ENCODE measurements at regions not wholly inside any gene's neighbourhood (a gene's known extent, or its start where the extent isn't known, plus 50 kb on each side); places are given as distances from the start of the nearest gene placed in this dataset.

DNA sequence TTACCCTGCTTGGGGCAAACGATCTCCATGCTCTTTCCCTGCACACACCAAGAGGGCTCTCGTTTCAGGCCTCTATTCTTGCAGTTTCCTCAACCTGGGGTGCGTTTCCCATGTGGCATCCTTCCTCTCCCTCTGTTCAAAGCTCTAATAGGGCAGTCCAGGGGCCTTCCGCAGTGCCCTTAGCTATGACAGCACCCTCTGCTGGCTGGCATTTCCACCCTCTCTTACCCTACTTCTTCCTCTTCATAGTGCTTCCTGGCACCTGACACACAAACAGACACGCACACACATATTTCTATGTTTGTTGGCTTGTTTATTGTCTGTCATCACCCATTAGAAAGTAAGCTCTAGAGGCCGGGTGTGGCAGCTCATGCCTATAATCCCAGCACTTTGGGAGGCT, 294.0 kb downstream of the CLIC5 start:
- no peak overlapping the region for H3K27ac ChIP-seq
- DNase-seq = no peak
- TF ChIP-seq POLR2A (IDR thresholded peaks at IDR 0.05) = no peak
- TF ChIP-seq, protein P1, sequence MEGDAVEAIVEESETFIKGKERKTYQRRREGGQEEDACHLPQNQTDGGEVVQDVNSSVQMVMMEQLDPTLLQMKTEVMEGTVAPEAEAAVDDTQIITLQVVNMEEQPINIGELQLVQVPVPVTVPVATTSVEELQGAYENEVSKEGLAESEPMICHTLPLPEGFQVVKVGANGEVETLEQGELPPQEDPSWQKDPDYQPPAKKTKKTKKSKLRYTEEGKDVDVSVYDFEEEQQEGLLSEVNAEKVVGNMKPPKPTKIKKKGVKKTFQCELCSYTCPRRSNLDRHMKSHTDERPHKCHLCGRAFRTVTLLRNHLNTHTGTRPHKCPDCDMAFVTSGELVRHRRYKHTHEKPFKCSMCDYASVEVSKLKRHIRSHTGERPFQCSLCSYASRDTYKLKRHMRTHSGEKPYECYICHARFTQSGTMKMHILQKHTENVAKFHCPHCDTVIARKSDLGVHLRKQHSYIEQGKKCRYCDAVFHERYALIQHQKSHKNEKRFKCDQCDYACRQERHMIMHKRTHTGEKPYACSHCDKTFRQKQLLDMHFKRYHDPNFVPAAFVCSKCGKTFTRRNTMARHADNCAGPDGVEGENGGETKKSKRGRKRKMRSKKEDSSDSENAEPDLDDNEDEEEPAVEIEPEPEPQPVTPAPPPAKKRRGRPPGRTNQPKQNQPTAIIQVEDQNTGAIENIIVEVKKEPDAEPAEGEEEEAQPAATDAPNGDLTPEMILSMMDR (IDR thresholded peaks at IDR 0.05 in 8 of 11, conservative IDR thresholded peaks at IDR 0.05 in 3 of 11) = no peak
- no peak for TF ChIP-seq POLR2AphosphoS5 (IDR thresholded peaks at IDR 0.05)
- peaks cover 0 to 2% (median 0%) of the 10 kb centered on the region in 6 donors for H3K4me1 ChIP-seq
- intact Hi-C loops (cut with DNase I; ENCODE audit: low total_unique reads) = no loop called here
- H3K9me3 ChIP-seq = peaks cover 0 to 13% (median 6%) of the 10 kb centered on the region in 8 donors
- no peaks in the 10 kb centered on the region for H3K27me3 ChIP-seq (replicated peaks in 1 of 7)
- H3K4me3 ChIP-seq = no peak overlapping the region
- H3K36me3 ChIP-seq = no peaks in the 10 kb centered on the region
- WGBS, 5 donors = 71 to 82% (median 75%) methylated on average over 6 of the region's 6 CpGs

DNA sequence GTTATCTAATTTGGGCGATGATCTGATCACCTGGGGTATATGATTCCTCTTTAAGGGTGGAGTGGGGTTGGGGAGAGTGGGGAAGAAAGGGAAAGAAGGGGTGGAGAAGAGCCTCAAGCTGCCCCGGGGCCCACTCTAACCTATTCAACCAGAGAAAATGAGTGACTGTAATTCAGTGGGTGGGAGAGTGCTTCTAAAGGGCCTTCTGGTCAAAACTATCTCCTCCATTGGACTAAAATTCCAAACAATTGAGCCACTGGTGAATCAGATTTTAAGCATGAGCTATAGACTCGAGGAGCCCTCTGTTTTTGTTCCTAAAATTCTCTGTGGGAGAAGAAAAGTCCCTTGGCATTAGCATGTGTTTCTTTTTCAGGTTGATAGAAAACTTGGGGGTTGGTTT, 296.8 kb downstream of the CLIC5 start:
- intact Hi-C loops (cut with DNase I; ENCODE audit: low total_unique reads) = loop anchor here (5.0 to 10.0 kb wide), 2 partner anchors 1062 to 1244 kb away; no protein-coding TSS in a partner anchor
- no peak for DNase-seq
- Histone ChIP-seq H3K27me3 (replicated peaks in 1 of 7) (peaks cover 0 to 8% (median 0%) of the 10 kb centered on the region in 7 donors), H3K4me1 (peaks cover 0 to 12% (median 5%) of the 10 kb centered on the region in 6 donors), H3K27ac (no peak overlapping the region), H3K4me3 (no peak overlapping the region), H3K36me3 (no peaks in the 10 kb centered on the region), H3K9me3 (peaks cover 0 to 12% (median 6%) of the 10 kb centered on the region in 8 donors)
- TF ChIP-seq, protein P1 (IDR thresholded peaks at IDR 0.05 in 8 of 11, conservative IDR thresholded peaks at IDR 0.05 in 3 of 11) = no peak
- TF ChIP-seq POLR2A (IDR thresholded peaks at IDR 0.05) = no peak
- TF ChIP-seq POLR2AphosphoS5 (IDR thresholded peaks at IDR 0.05) = no peak
- WGBS, 5 donors = 82 to 90% (median 87%) methylated on average over 3 of the region's 3 CpGs

DNA sequence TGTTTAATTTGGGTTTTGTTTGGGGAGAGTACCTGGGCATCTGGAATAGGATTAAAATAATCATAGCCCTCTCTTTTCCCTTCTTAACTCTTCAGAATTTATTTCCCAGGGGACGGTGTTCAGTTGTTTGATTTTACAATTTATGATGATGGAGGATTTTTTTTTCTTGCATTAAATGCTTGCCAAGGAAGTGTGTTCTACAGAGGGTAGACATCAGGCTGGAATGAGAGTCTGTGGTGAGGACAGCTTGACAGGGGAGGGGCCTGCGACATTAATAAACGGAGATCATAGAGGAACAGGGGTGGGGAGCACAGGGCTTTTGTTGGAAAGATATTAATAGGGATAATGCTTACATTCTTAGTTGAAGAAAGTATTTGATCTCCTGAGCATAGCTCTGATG, 297.5 kb downstream of the CLIC5 start:
- peaks cover 0 to 13% (median 0%) of the 10 kb centered on the region in 7 donors for H3K27me3 ChIP-seq (replicated peaks in 1 of 7)
- no peak overlapping the region for H3K27ac ChIP-seq
- no peak overlapping the region for H3K4me3 ChIP-seq
- no peaks in the 10 kb centered on the region for H3K36me3 ChIP-seq
- peaks cover 0 to 5% (median under 1%) of the 10 kb centered on the region in 8 donors for H3K9me3 ChIP-seq
- peaks cover 0 to 12% (median 5%) of the 10 kb centered on the region in 6 donors for H3K4me1 ChIP-seq
- intact Hi-C loops (cut with DNase I; ENCODE audit: low total_unique reads) = loop anchor here (5.0 to 10.0 kb wide), 2 partner anchors 1061 to 1243 kb away; no protein-coding TSS in a partner anchor
- TF ChIP-seq POLR2AphosphoS5 (IDR thresholded peaks at IDR 0.05) = no peak
- no peak for TF ChIP-seq POLR2A (IDR thresholded peaks at IDR 0.05)
- TF ChIP-seq, protein P1 (IDR thresholded peaks at IDR 0.05 in 8 of 11, conservative IDR thresholded peaks at IDR 0.05 in 3 of 11) = no peak
- 82 to 95% (median 90%) methylated on average over 3 of the region's 3 CpGs for WGBS, 5 donors
- no peak for DNase-seq

DNA sequence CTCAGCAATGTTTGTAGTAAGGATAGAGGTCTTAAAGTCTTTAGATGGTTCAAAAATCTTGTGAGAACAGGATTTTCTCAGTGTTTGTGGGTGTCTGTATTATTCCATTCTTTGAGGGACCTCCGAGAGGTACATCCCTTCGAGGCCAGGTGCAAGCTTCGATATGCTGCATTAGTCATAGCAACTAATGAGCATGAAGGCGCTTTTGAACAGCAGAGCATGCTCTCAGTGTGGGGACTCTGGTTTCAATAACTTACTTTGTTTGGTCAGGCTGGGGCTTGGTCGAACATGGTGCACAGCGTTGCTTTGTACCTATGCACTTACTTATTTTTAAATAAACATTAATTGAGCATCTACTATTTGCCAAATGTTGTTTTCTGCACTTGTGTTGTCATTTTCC, 297.9 kb downstream of the CLIC5 start:
- no peak for DNase-seq
- Histone ChIP-seq H3K4me3 (no peak overlapping the region), H3K9me3 (peaks cover 0 to under 1% (median 0%) of the 10 kb centered on the region in 8 donors), H3K27me3 (replicated peaks in 1 of 7) (peaks cover 0 to 15% (median 0%) of the 10 kb centered on the region in 7 donors), H3K27ac (no peak overlapping the region), H3K36me3 (no peaks in the 10 kb centered on the region), H3K4me1 (peaks cover 0 to 12% (median 5%) of the 10 kb centered on the region in 6 donors)
- TF ChIP-seq, protein P1 (IDR thresholded peaks at IDR 0.05 in 8 of 11, conservative IDR thresholded peaks at IDR 0.05 in 3 of 11) = no peak
- TF ChIP-seq POLR2A (IDR thresholded peaks at IDR 0.05) = no peak
- TF ChIP-seq POLR2AphosphoS5 (IDR thresholded peaks at IDR 0.05) = no peak
- intact Hi-C loops (cut with DNase I; ENCODE audit: low total_unique reads) = loop anchor here (5.0 to 10.0 kb wide), 2 partner anchors 1060 to 1243 kb away; no protein-coding TSS in a partner anchor
- WGBS, 5 donors = 83 to 89% (median 86%) methylated on average over 6 of the region's 6 CpGs
